LNCaP clone FGC (cell line): ENCODE measurements at regions not wholly inside any gene's neighbourhood (a gene's known extent, or its start where the extent isn't known, plus 50 kb on each side); places are given as distances from the start of the nearest gene placed in this dataset.
"Not testable (repeated sequence)": the region's sequence is repeated elsewhere in the genome, so short reads cannot be mapped to it uniquely, and the experiment has no call there.

Experiments
- DNase-seq: peaks from one replicate; pipeline ENCODE4 v3.0.0-alpha.2; 2011; ENCODE audit warnings: low read depth
- H3K4me3 ChIP-seq: 2 replicates; pipeline ENCODE4 v1.5.1; 2011; ENCODE audit warnings: mild to moderate bottlenecking, low read depth, low read length, control low read depth
- TF ChIP-seq, protein P1 (sequence below): IDR thresholded peaks from 2 replicates; pipeline ENCODE4 v1.5.1; 2012; ENCODE audit warnings: mild to moderate bottlenecking; ENCODE audit not compliant: control insufficient read depth, insufficient read depth; ENCODE audit errors: extremely low read depth

DNA sequence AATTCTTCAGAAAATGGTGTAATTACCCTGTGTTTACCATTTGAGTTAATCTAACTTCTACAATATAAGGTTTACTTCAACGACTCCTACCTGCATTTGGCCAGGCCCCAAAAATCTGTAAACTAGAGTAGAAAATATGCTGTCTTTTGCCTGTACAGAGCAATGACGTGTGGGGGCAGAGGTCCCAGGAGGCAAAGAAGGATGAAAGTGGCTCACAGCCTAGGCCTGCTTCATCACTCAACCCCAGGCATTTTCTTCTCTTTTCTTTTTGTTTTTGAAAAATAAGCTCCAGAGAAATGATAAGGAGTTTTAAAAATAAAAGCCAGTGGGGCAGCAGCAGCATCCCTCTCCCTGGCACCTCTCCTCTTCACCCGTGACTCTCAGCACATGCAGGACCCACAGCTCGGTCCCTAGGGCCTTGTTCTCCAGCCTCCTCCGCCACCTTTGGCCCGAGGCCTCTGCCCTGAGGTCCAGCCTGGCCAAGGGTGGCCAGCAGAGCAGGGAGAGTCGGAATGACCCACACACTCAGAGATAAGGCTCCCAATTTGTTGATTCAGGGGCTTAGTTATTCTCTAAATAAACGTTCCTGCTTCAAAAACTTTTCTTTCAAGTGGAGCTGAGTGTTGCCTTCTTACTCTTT is 76.6 kb upstream of the ADRA1D start:
- TF ChIP-seq, protein P1, sequence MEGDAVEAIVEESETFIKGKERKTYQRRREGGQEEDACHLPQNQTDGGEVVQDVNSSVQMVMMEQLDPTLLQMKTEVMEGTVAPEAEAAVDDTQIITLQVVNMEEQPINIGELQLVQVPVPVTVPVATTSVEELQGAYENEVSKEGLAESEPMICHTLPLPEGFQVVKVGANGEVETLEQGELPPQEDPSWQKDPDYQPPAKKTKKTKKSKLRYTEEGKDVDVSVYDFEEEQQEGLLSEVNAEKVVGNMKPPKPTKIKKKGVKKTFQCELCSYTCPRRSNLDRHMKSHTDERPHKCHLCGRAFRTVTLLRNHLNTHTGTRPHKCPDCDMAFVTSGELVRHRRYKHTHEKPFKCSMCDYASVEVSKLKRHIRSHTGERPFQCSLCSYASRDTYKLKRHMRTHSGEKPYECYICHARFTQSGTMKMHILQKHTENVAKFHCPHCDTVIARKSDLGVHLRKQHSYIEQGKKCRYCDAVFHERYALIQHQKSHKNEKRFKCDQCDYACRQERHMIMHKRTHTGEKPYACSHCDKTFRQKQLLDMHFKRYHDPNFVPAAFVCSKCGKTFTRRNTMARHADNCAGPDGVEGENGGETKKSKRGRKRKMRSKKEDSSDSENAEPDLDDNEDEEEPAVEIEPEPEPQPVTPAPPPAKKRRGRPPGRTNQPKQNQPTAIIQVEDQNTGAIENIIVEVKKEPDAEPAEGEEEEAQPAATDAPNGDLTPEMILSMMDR, result no peak
- no peak overlapping the region for H3K4me3 ChIP-seq
- DNase-seq, result no peak

DNA sequence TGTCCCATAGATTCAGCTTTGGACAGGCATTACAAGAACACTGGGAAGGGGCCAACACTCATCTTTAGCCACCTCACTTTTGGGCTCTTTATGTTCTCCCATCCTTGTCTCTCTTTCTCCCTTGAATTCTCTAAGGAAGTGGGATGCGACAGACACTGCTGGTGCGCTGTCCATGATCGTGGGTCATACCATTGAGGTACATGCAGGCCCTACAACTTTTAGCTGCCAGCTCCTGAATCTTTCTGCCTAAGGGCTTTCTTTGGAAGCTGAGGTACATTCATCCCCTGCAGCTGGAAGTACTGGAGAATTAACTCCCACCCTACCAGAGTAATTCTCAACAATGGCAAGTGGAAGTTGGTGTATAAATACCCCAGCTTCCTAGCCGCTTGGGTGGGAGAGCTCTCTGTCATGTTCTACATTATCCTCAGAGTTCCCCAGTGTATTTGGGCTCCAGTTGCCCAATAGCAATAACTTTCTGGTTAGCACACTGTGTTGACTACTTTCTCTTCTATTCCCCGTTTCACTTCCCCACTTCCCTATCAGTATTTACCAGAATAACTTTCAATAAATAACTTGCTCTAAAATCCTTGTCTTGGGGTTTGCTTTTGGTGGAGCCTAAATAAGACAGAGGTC is 75.6 kb upstream of the ADRA1D start:
- TF ChIP-seq, protein P1, result no peak
- no peak for DNase-seq

DNA sequence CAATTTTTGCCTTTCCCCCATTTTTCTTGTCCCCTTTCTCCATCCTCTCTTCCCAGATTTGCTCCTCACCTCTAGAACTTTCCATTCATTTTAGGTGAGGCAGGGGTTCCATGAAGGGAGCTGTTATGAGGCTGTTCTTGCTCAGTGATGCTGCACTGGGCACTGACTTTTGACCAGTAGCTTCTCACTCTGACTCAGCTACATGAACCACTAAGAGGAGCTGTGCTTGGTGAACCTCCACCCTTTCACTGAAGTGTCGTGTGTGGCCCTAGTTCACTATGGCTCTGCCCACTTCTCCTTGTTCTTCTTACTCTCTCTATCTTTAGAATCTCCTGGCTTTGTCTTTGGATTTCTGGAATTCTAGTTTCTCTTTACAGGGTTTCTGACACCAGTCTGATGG is 73.4 kb upstream of the ADRA1D start:
- no peak overlapping the region for H3K4me3 ChIP-seq
- DNase-seq, result no peak
- TF ChIP-seq, protein P1, result no peak

More for the DNA sequence above, 75.6 kb upstream of the ADRA1D start:
- H3K4me3 ChIP-seq, result no peak overlapping the region

DNA sequence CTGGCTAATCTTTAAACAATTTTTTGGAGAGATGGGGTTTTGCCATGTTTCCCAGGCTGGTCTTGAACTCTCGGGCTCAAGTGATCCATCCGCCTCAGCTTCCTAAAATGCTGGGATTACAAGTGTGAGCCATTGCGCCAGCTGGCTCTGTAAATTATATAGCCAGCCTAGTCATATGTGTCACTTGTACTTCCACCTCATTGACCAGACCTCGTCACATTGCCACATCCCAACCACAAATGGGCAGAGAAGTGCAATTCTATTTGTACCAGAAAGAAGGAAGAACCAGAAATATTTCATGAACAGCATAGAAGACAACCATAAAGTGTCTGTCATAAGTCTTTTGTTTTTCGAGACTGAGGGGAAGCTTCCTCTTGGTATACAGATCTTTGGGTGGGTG is 71.2 kb upstream of the ADRA1D start:
- TF ChIP-seq, protein P1, result no peak
- no peak for DNase-seq
- H3K4me3 ChIP-seq, result no peak overlapping the region

DNA sequence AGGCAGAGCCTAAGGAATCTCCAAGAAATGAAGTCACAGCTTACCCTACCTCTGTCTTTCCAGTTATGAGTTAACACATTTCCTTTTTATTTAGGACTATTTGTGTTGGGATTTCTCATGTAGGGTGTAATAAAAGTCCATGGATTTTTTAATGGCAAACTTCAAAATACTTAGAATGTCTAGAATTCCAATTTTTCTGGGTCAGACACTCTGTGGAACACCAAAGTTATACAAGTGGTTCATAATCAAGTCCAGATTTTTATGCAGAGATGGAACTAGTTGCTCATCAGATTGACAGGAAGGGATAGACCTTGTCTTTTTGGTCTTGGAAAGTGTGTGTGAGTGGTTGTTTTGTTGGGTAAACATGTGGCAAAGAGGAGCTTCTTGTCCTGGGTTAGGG is 69.8 kb upstream of the ADRA1D start:
- DNase-seq, result no peak
- H3K4me3 ChIP-seq, result no peak overlapping the region
- TF ChIP-seq, protein P1, result no peak

DNA sequence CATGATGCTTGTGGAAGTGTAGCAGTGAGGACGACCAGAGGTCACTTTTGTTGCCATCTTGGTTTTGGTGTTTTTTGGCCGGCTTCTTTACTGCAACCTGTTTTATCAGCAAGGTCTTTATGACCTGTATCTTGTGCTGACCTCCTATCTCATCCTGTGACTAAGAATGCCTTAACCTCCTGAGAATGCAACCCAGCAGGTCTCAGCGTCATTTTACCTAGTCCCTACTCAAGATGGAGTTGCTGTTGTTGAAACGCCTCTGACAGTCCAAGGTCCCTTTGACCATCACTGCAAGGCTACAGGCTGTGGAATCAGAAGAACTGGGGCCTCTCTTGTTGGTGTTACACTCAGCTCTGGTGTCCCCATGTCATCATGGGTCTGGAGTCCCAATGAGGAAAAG is 61.5 kb upstream of the ADRA1D start:
- not testable (repeated sequence) for DNase-seq, H3K4me3 ChIP-seq

DNA sequence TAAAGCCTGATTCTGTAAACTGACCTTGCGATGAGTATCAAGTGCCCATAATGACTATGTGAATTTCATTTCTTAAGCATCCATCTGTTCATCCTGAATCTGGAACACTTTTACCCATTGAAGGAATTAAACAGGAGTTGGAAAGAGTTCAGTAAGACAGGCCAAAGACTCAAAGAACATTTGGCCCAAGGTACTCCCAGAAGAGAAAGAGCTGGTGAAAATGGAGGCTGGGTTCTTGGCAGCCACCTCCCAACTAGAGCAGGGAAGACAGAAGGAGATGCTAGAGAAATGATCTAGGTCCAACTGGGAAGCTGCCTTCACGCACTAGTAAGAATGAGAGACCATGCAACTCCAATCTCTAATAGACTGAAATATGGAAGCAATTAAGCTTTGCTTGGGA is 57.1 kb upstream of the ADRA1D start:
- H3K4me3 ChIP-seq, result no peak overlapping the region
- TF ChIP-seq, protein P1, result no peak
- DNase-seq, result no peak
